Activated CD4-positive, CD25-positive, alpha-beta regulatory T cell treated with anti-CD3 and anti-CD28 coated beads, Interleukin-2, amount 50 U/mL, for 24 hours (primary cell): ENCODE measurements at regions not wholly inside any gene's neighbourhood (a gene's known extent, or its start where the extent isn't known, plus 50 kb on each side); places are given as distances from the start of the nearest gene placed in this dataset.
A peak's percentile ranks its signal among the peaks of the same experiment; 100 is the strongest.

Experiments
- ATAC-seq, 2 donors: fragments of 150-1000 bp; cut with Tn5 transposase; one replicate each; pipeline ENCODE4 v1.10.0; 2021; ENCODE audit warnings: mild to moderate bottlenecking in 1 of 2, moderate library complexity in 1 of 2

- peak in 1 of 2 donors; percentile 25 for ATAC-seq
These were observed 227.7 kb upstream of the CRY1 start for GRCh38 chr12:107320929-107321631.

GRCh38 chr12:107322063-107322462, 228.7 kb upstream of the CRY1 start:
- ATAC-seq, result no peak

DNA sequence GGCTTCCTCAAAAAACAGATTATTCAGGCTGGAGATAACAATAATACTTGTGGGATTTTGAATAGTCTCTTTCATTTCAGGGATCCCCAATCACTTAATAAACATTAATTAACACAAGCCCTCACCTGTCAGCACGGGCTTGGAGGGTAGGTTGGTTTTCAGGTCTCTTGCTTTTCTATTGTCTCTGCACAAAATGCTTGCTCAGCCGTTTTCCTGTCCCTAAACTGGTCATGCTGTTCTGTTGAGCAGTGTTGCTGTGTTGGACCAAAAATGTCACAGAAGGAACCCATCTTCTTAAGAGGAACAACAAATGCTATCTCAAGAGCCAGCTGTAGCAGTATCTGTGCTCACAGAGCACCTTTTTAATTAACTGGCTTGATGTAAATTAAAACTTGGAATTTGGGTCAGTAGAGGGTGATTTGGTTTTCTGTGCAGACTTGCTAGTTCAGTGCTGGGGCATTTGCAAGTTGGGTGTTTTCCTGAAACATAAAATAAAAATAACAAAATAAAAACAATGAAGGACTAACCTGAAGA, 231.8 kb upstream of the CRY1 start:
- no peak for ATAC-seq

GRCh38 chr12:107326237-107326636, 232.9 kb upstream of the CRY1 start:
- no peak for ATAC-seq

- ATAC-seq, result no peak
These were observed 234.4 kb upstream of the CRY1 start for GRCh38 chr12:107327651-107328182.

- no peak for ATAC-seq
These were observed 235.2 kb upstream of the CRY1 start for GRCh38 chr12:107328442-107329133.

- ATAC-seq, result peak; percentile 81 to 86
These were observed 236.4 kb upstream of the CRY1 start for GRCh38 chr12:107329569-107330324.

DNA sequence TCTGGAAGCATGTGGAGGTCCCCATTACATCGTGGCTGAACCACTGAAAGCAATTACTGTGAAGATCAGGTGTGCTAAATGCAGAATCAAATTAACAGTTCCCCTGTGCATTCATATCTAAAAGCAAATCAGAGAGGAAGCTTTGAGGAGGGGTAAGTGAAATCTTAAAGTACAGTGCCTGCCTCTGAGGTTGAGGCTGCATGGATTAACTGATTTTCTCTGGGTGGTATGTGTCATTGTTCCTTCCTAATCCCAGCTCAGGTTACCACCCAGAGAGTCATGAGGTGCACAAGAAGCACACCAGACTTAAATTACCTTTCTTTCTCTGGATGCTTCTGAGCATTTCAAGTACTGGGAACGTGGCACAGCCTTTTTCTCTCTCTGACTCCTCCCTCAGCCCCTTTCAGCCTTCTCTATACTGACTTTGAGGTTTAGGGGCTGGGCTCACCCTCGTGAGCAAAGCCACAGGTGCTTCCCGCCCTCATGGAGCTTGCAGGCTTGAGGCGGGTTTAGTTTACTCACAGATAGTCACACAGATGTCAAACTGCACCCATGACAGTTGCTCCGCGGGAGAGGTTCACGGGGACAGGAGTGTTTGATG, 237.6 kb upstream of the CRY1 start:
- ATAC-seq, result peak; percentile 14 to 42

DNA sequence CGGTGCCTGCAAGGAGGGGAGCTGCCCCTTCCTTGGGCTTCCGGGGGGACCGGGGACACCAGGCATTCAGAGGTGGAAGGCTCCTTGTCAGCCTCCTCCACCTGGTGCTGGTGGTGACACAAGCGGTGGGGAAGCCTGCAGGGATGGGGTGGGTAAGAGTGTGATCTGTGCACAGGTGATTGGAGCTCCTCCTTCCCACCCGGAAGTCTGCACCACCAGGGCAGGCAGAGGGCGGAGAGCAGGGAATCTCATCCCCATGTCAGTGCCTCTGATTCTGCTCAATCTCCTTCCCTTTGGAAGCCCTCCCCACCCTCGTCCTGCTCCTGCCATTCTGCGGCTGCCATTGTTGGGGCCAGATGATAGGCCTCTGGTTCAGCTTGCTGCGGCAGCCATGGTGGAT, 238.1 kb upstream of the CRY1 start:
- no peak for ATAC-seq

GRCh38 chr12:107331912-107332311, 238.6 kb upstream of the CRY1 start:
- ATAC-seq, result no peak

GRCh38 chr12:107332743-107333142, 239.4 kb upstream of the CRY1 start:
- ATAC-seq, result no peak

- no peak for ATAC-seq
These were observed 242.6 kb upstream of the CRY1 start for GRCh38 chr12:107335802-107336570.

DNA sequence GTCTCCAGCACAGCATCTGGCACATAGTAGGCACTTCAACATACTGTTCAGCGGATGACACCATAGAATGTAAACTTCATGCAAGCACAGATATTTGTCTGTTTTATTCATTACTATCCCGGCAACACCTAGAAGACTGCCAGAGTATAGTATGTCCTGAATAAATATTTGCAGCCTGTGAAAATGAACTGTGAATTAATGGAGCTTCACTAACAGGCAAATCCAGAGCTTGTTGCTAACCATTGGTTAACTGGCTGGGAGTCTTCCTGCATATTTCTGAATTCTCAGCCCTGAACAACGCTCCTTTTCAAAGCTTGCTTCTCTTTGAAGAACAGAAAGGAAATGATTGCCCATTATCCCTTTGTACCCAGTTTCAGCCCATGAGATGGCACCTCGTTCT, 243.3 kb upstream of the CRY1 start:
- ATAC-seq, result no peak

GRCh38 chr12:107337346-107338095, 244.2 kb upstream of the CRY1 start:
- peak; percentile 64 to 73 for ATAC-seq

DNA sequence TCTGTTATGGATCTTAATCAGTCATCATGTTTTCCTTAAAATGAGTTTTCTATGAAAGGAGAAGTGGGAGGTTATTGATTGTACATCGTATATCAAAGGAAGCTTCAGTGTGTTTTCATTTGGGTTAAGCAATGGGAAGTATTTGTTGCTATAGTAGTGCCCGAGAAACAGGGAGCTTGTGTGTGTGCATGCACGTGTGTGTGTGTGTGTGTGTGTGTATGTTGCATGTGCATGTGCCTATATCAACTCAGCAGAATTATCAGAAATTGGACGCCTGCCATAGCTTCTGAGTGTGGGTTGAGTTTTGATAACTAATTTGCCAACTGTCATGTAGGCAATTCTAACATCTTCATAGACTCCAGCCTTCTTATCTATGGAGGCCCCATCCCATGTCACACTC, 246.1 kb upstream of the CRY1 start:
- ATAC-seq, result no peak

DNA sequence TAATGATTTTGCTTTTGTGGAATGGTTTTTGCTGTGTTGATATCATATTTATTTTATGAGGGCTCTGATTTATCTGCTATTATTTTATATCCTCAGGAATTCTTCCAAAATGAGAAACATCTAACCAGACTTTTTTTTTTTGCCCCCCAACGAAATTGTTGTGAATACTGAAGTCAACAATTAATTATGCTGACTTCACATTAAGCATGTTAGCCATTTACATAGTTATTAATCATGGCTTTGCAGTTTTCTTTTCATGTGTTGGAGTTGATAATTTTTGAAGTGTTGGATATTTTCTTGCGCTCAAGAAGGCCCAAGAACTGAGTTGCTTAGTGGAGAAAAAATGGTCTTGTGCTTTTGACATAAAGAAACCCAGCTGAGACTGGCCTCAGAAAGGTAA, 246.6 kb upstream of the CRY1 start:
- ATAC-seq, result no peak

DNA sequence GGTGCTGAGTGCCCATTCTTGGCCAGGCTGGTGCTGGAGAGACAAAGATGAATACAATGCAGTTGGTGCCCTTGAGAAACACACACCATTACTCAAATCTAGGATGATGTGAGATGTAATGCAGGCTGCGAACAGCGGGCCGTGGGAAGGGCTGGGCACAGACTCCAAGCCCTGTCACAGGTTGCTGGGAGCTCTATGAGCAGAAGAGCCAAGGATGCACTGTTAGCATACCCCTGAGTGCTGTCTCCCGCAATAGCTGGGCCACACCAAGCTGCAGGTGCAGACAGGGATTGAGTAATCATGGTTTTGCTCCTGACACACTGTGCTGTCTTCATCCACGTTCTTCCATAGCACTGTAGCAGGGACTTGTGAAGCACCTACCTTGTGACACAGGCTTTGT, 247.5 kb upstream of the CRY1 start:
- no peak for ATAC-seq

DNA sequence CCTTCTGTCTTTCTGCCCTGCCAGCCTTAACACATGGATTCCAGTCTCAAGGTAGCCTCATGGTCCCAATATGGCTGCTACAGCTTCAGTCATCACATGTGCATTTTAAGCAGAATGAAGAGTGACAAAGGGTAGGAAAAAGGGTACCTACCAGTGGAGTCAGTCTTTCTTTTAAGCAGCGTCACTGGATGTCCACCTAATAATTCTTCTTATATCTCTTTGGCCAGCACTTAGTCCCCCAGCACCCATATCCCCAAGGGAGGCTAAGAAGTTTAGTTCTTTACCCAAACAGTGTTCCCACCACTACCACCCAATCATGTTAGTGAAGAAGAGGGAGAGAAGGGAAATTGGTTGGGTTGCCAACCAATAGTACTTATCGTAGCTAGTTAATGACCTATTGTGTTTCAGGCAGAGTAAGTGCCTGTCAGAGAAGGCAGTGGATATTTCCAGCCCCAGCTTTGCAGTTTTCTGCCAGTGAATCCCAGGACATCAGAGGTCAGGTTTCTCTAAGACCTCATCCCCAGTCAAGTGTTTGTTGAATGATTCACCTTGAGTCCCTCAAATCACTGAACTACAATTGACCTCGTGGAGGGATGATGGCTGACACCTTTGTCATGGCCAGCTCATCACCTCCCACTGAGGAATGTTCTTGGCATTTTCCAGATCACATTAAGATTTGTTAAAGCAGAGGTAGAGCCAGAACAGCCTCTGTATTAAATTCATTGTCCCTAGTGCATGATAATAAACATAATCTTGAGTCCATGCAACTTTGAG, 250.9 kb upstream of the CRY1 start:
- ATAC-seq, result no peak

- no peak for ATAC-seq
These were observed 253.9 kb upstream of the CRY1 start for GRCh38 chr12:107347261-107347660.

DNA sequence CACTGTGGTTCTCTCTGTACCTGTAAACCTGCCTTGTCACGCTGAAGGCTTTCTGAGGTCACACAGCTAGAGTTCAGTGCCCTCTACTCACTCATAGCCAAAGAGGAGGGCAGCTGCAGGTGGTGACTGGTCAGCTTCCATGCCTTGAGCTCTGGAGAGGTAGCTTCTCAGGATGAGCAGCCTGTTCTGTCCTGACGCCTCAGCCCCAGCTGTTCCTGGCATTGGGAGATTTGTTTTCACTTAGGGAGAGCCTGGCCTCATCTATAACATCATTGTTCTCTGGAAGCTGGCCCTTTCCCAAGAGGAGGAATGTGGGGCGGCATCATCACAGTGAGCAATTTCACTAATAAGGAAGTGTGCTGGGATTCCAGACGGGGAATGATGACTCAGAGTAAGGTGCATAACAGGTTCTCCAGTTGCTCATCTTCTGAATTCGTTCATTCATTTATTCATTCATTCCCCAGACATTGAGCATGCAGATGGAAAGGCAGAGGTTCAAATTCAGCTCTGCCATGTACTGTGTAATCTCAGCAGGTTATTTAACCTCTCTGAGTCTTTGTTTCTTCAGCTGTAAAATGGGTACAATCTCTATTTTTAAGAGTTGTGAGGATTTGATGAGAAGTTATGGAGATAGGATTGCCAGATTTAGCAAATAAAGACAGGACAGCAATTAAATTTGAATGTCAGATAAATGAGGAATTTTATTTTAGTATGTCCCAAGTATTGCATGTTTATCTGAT, 255.8 kb upstream of the CRY1 start:
- ATAC-seq, result no peak
